Stimulated activated CD8-positive, alpha-beta memory T cell treated with anti-CD3 and anti-CD28 coated beads, Interleukin-7, amount 100 ng/mL, for 48 hours (primary cell): ENCODE measurements at regions not wholly inside any gene's neighbourhood (a gene's known extent, or its start where the extent isn't known, plus 50 kb on each side); places are given as distances from the start of the nearest gene placed in this dataset.

ENCODE experiments used
- DNase-seq, 2 donors: peaks; one replicate each; pipeline ENCODE4 v3.0.0-alpha.2; 2020; ENCODE audit warnings: low read depth in 1 of 2; ENCODE audit errors: extremely low read depth in 1 of 2

- no peak for DNase-seq
These were observed 126.0 kb upstream of the CAMK1G start for GRCh38 chr1:209457401-209458125.

GRCh38 chr1:209458921-209459320, 124.6 kb upstream of the CAMK1G start:
- no peak for DNase-seq

- no peak for DNase-seq
These were observed 122.3 kb upstream of the CAMK1G start for GRCh38 chr1:209461168-209461567.

- DNase-seq = no peak
These were observed 121.1 kb upstream of the CAMK1G start for GRCh38 chr1:209462433-209462832.

GRCh38 chr1:209463441-209463840, 120.1 kb upstream of the CAMK1G start:
- DNase-seq = no peak

GRCh38 chr1:209473025-209473424, 110.5 kb upstream of the CAMK1G start:
- DNase-seq = no peak

- no peak for DNase-seq
These were observed 103.2 kb upstream of the CAMK1G start for GRCh38 chr1:209480345-209480744.

GRCh38 chr1:209483691-209484090, 99.8 kb upstream of the CAMK1G start:
- no peak for DNase-seq

- no peak for DNase-seq
These were observed 99.1 kb upstream of the CAMK1G start for GRCh38 chr1:209484429-209484828.

- no peak for DNase-seq
These were observed 98.3 kb upstream of the CAMK1G start for GRCh38 chr1:209485167-209485566.

- DNase-seq = no peak
These were observed 97.8 kb upstream of the CAMK1G start for GRCh38 chr1:209485751-209486150.

GRCh38 chr1:209486861-209487593, 96.5 kb upstream of the CAMK1G start:
- DNase-seq = no peak

- DNase-seq = no peak
These were observed 93.5 kb upstream of the CAMK1G start for GRCh38 chr1:209490013-209490412.

GRCh38 chr1:209491031-209491430, 92.5 kb upstream of the CAMK1G start:
- DNase-seq = no peak

GRCh38 chr1:209491496-209491895, 92.0 kb upstream of the CAMK1G start:
- DNase-seq = no peak

- no peak for DNase-seq
These were observed 91.6 kb upstream of the CAMK1G start for GRCh38 chr1:209491897-209492296.

GRCh38 chr1:209493559-209493958, 90.0 kb upstream of the CAMK1G start:
- DNase-seq = no peak

- DNase-seq = no peak
These were observed 85.8 kb upstream of the CAMK1G start for GRCh38 chr1:209497729-209498128.

GRCh38 chr1:209500993-209501392, 82.5 kb upstream of the CAMK1G start:
- no peak for DNase-seq

GRCh38 chr1:209503196-209503595, 80.3 kb upstream of the CAMK1G start:
- DNase-seq = no peak

GRCh38 chr1:209504571-209504970, 78.9 kb upstream of the CAMK1G start:
- DNase-seq = no peak

- no peak for DNase-seq
These were observed 78.5 kb upstream of the CAMK1G start for GRCh38 chr1:209505044-209505443.
